ENCODE measurements at regions not wholly inside any gene's neighbourhood (a gene's known extent, or its start where the extent isn't known, plus 50 kb on each side); places are given as distances from the start of the nearest gene placed in this dataset.

DNA sequence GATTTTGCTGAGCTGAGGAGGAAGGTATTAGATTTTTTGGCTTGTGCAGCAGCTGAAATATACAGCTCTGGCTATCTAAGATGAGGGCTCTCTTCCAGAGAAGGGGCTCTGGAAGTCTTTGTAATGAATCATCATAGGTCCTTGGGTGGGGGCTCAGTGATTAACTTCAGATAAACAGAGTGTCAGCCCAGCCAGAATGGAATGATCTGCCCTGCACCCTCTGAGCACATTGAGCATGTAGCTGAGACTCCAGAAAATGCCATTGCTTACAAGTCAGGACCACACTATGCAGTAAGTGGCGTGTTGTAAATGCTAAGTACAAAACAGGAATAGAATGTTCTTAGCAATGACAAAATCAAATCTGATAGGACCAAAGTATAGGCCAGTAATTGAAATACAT, 836.0 kb downstream of the PDHA2 start:
- H3K9me3 ChIP-seq (replicated peaks in 1 of 2; ENCODE audit: control insufficient read depth in 1 of 2, insufficient read depth in 1 of 2, low read length in 2 of 2): no peaks in the 10 kb centered on the region
- no peak overlapping the region for H3K9ac ChIP-seq (ENCODE audit: insufficient read depth, low read length, poor library complexity, severe bottlenecking)
- intact Hi-C loops (cut with micrococcal nuclease): no loop called here
- H3K9me3 Mint-ChIP-seq: peaks cover 0 to 5% (median 0%) of the 10 kb centered on the region in 7 donors
- H3K4me3 ChIP-seq (replicated peaks in 1 of 3; ENCODE audit: low read depth in 2 of 3, low read length in 3 of 3): no peak overlapping the region
- no peaks in the 10 kb centered on the region for H4K20me1 ChIP-seq (ENCODE audit: insufficient read depth, low read length)
- DNase-seq: no peak
- H3K4me1 Mint-ChIP-seq: no peaks in the 10 kb centered on the region
- peak overlapping the region in 1 of 7 donors; percentile 35 for H3K27ac Mint-ChIP-seq
- no peak overlapping the region for H3K4me3 Mint-ChIP-seq
- no CpG with 5 or more reads among the region's 1 CpG for WGBS (ENCODE audit: insufficient coverage)
- no peak overlapping the region for H3K4me2 ChIP-seq (replicated peaks; ENCODE audit: extremely low read depth, low read length, poor library complexity, severe bottlenecking)
- no peak for TF ChIP-seq CTCF (IDR thresholded peaks at IDR 0.05)
- H3K27ac ChIP-seq (ENCODE audit: low read depth in 1 of 2, low read length in 2 of 2): no peak overlapping the region
- no peaks in the 10 kb centered on the region for H3K36me3 ChIP-seq (replicated peaks in 1 of 2; ENCODE audit: control insufficient read depth in 1 of 2, insufficient read depth in 2 of 2, low read length in 2 of 2)
- no peaks in the 10 kb centered on the region for H3K36me3 Mint-ChIP-seq
- H3K79me2 ChIP-seq (ENCODE audit: insufficient read depth, low read length): no peaks in the 10 kb centered on the region
- no peaks in the 10 kb centered on the region for H3K27me3 Mint-ChIP-seq (ENCODE audit: low read depth in 3 of 3)
- no peaks in the 10 kb centered on the region for H3K4me1 ChIP-seq (ENCODE audit: control insufficient read depth in 1 of 2, insufficient read depth in 2 of 2, low read length in 2 of 2)
- no peak overlapping the region for H2AFZ ChIP-seq (ENCODE audit: insufficient read depth, low read depth, low read length, poor library complexity, severe bottlenecking)
- no peaks in the 10 kb centered on the region for H3K27me3 ChIP-seq (ENCODE audit: control insufficient read depth in 2 of 2, insufficient read depth in 2 of 2, low read length in 2 of 2)

GRCh38 chr4:96676754-96677435, 837.0 kb downstream of the PDHA2 start:
- Mint-ChIP-seq H3K27ac (no peak overlapping the region), H3K36me3 (no peaks in the 10 kb centered on the region), H3K27me3 (ENCODE audit: low read depth in 3 of 3) (no peaks in the 10 kb centered on the region), H3K4me3 (no peak overlapping the region), H3K4me1 (no peaks in the 10 kb centered on the region), H3K9me3 (peaks cover 0 to 5% (median 0%) of the 10 kb centered on the region in 7 donors)
- Histone ChIP-seq H3K9me3 (replicated peaks in 1 of 2; ENCODE audit: control insufficient read depth in 1 of 2, insufficient read depth in 1 of 2, low read length in 2 of 2) (no peaks in the 10 kb centered on the region), H3K27ac (ENCODE audit: low read depth in 1 of 2, low read length in 2 of 2) (no peak overlapping the region), H3K4me2 (replicated peaks; ENCODE audit: extremely low read depth, low read length, poor library complexity, severe bottlenecking) (no peak overlapping the region), H3K4me3 (replicated peaks in 1 of 3; ENCODE audit: low read depth in 2 of 3, low read length in 3 of 3) (no peak overlapping the region), H2AFZ (ENCODE audit: insufficient read depth, low read depth, low read length, poor library complexity, severe bottlenecking) (no peak overlapping the region), H4K20me1 (ENCODE audit: insufficient read depth, low read length) (no peaks in the 10 kb centered on the region), H3K4me1 (ENCODE audit: control insufficient read depth in 1 of 2, insufficient read depth in 2 of 2, low read length in 2 of 2) (no peaks in the 10 kb centered on the region), H3K36me3 (replicated peaks in 1 of 2; ENCODE audit: control insufficient read depth in 1 of 2, insufficient read depth in 2 of 2, low read length in 2 of 2) (no peaks in the 10 kb centered on the region), H3K9ac (ENCODE audit: insufficient read depth, low read length, poor library complexity, severe bottlenecking) (no peak overlapping the region), H3K79me2 (ENCODE audit: insufficient read depth, low read length) (no peaks in the 10 kb centered on the region), H3K27me3 (ENCODE audit: control insufficient read depth in 2 of 2, insufficient read depth in 2 of 2, low read length in 2 of 2) (no peaks in the 10 kb centered on the region)
- intact Hi-C loops (cut with micrococcal nuclease): no loop called here
- WGBS (ENCODE audit: insufficient coverage): 100% methylated on average over 1 of the region's 3 CpGs
- no peak for TF ChIP-seq CTCF (IDR thresholded peaks at IDR 0.05)
- no peak for DNase-seq
